ENCODE measurements at regions not wholly inside any gene's neighbourhood (a gene's known extent, or its start where the extent isn't known, plus 50 kb on each side); places are given as distances from the start of the nearest gene placed in this dataset.

DNA sequence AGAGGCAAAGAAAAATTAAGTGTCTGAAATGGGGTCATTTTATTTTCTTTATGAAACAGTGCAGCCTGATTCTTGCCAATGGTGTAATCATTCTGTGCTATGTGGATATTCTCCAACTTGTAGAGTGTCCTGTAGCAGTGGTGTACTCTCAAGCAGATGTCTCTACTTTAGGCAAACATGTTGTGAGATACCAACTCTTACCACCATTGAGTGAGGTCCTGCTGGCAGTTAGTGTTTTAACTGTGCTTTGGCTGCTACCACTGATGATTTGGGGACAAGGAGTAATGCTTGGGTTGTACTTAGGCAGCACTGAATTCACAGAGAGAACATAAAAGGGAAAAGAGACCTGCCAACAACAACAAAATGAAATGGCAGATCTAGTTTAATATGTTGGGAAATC lies 122.5 kb downstream of the APIP start:
- no peaks in the 10 kb centered on the region for H3K79me2 ChIP-seq (ENCODE audit: insufficient read depth, low read length)
- no peaks in the 10 kb centered on the region for H3K36me3 ChIP-seq (replicated peaks in 1 of 2; ENCODE audit: control insufficient read depth in 1 of 2, insufficient read depth in 2 of 2, low read length in 2 of 2)
- in situ Hi-C loops (cut with HindIII; ENCODE audit: extremely low pct_ligation_motif_present, low pct_unique_long_range_greater_than_20kb), result no loop called here
- H3K9me3 ChIP-seq (ENCODE audit: low read length), result peaks cover 18% of the 10 kb centered on the region
- CTCF ChIA-PET (ENCODE audit: low intra/inter-chr PET ratio, low total read pairs), result no interaction called here
- TF ChIP-seq, protein P1, sequence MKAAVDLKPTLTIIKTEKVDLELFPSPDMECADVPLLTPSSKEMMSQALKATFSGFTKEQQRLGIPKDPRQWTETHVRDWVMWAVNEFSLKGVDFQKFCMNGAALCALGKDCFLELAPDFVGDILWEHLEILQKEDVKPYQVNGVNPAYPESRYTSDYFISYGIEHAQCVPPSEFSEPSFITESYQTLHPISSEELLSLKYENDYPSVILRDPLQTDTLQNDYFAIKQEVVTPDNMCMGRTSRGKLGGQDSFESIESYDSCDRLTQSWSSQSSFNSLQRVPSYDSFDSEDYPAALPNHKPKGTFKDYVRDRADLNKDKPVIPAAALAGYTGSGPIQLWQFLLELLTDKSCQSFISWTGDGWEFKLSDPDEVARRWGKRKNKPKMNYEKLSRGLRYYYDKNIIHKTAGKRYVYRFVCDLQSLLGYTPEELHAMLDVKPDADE (CRISPR knock-in tag; IDR thresholded peaks at IDR 0.05), result no peak
- TF ChIP-seq FOSL1 (CRISPR knock-in tag; IDR thresholded peaks at IDR 0.05; ENCODE audit: borderline replicate concordance) (no peak), ZNF264 (CRISPR knock-in tag; IDR thresholded peaks at IDR 0.05) (no peak), PTBP1 (IDR thresholded peaks at IDR 0.05; ENCODE audit: low read depth, low read length, poor library complexity, severe bottlenecking) (no peak), FOXA3 (CRISPR knock-in tag; IDR thresholded peaks at IDR 0.05) (no peak), ZNF329 (CRISPR knock-in tag; IDR thresholded peaks at IDR 0.05; ENCODE audit: low read depth) (no peak), HES4 (CRISPR knock-in tag; IDR thresholded peaks at IDR 0.05; ENCODE audit: borderline replicate concordance) (no peak)
- TF ChIP-seq, protein P2, sequence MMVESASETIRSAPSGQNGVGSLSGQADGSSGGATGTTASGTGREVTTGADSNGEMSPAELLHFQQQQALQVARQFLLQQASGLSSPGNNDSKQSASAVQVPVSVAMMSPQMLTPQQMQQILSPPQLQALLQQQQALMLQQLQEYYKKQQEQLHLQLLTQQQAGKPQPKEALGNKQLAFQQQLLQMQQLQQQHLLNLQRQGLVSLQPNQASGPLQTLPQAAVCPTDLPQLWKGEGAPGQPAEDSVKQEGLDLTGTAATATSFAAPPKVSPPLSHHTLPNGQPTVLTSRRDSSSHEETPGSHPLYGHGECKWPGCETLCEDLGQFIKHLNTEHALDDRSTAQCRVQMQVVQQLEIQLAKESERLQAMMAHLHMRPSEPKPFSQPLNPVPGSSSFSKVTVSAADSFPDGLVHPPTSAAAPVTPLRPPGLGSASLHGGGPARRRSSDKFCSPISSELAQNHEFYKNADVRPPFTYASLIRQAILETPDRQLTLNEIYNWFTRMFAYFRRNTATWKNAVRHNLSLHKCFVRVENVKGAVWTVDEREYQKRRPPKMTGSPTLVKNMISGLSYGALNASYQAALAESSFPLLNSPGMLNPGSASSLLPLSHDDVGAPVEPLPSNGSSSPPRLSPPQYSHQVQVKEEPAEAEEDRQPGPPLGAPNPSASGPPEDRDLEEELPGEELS (CRISPR knock-in tag; IDR thresholded peaks at IDR 0.05), result no peak
- POLR2A ChIA-PET, result no interaction called here
- no peak overlapping the region for H2AFZ ChIP-seq (ENCODE audit: low read length)
- H3K4me2 ChIP-seq (ENCODE audit: low read depth, low read length), result no peak overlapping the region
- BruUV-seq (replicated peaks), result no TSS peak
- FAIRE-seq (no peak), DNase-seq (ENCODE audit: low spot score) (no peak), ATAC-seq (no peak)
- H3K27me3 ChIP-seq (ENCODE audit: control insufficient read depth in 1 of 2, insufficient read depth in 2 of 2, low read length in 2 of 2), result no peaks in the 10 kb centered on the region
- H4K20me1 ChIP-seq (ENCODE audit: insufficient read depth, low read length), result no peaks in the 10 kb centered on the region
- H3K4me1 ChIP-seq (ENCODE audit: insufficient read depth, low read length), result peaks cover 26% of the 10 kb centered on the region
- H3K4me3 ChIP-seq (replicated peaks in 1 of 3; ENCODE audit: insufficient read depth in 1 of 3, low read depth in 2 of 3, low read length in 3 of 3), result no peak overlapping the region
- intact Hi-C loops (cut with micrococcal nuclease; ENCODE audit: unreplicated experiment), result no loop called here
- no peak overlapping the region for H3K27ac ChIP-seq (ENCODE audit: extremely low read length, insufficient read depth, low read length)
- H3K9ac ChIP-seq (ENCODE audit: insufficient read depth, low read depth, low read length), result no peak overlapping the region
